GM23248 (cell line): ENCODE measurements at regions not wholly inside any gene's neighbourhood (a gene's known extent, or its start where the extent isn't known, plus 50 kb on each side); places are given as distances from the start of the nearest gene placed in this dataset.

Experiments
- DNase-seq: peaks from one replicate; pipeline ENCODE4 v3.0.0-alpha.2; 2015
- H2AFZ ChIP-seq: fragments of 200-600 bp; sonication (generic); 2 replicates; pipeline ENCODE4 v1.6.1; 2016; ENCODE audit warnings: antibody characterized with exemption
- H3F3A ChIP-seq: fragments of 200-600 bp; sonication (generic); 2 replicates; pipeline ENCODE4 v1.6.1; 2016; ENCODE audit warnings: mild to moderate bottlenecking, antibody characterized with exemption, mixed run types; ENCODE audit not compliant: insufficient read depth
- H3K27ac ChIP-seq: fragments of 200-600 bp; sonication (generic); 2 replicates; pipeline ENCODE4 v1.5.1; 2016; ENCODE audit warnings: mild to moderate bottlenecking
- H3K27me3 ChIP-seq: fragments of 200-600 bp; sonication (generic); replicated peaks from 2 replicates; pipeline ENCODE4 v1.6.1; 2016; ENCODE audit warnings: mild to moderate bottlenecking; ENCODE audit not compliant: insufficient read depth
- H3K36me3 ChIP-seq: fragments of 200-600 bp; sonication (generic); 2 replicates; pipeline ENCODE4 v1.6.1; 2016; ENCODE audit warnings: low read depth, mild to moderate bottlenecking
- H3K4me1 ChIP-seq: fragments of 200-600 bp; sonication (generic); 2 replicates; pipeline ENCODE4 v1.6.1; 2016; ENCODE audit warnings: mild to moderate bottlenecking; ENCODE audit not compliant: insufficient read depth
- H3K4me2 ChIP-seq: fragments of 200-600 bp; sonication (generic); one replicate; pipeline ENCODE4 v1.6.1; 2016; ENCODE audit warnings: mild to moderate bottlenecking; ENCODE audit not compliant: unreplicated experiment
- H3K4me3 ChIP-seq: fragments of 200-600 bp; sonication (generic); 2 replicates; pipeline ENCODE4 v1.5.1; 2016; ENCODE audit warnings: mild to moderate bottlenecking
- H3K79me2 ChIP-seq: fragments of 200-600 bp; sonication (generic); 2 replicates; pipeline ENCODE4 v1.6.1; 2016; ENCODE audit warnings: mild to moderate bottlenecking; ENCODE audit not compliant: insufficient read depth
- H3K9ac ChIP-seq: fragments of 200-600 bp; sonication (generic); 2 replicates; pipeline ENCODE4 v1.6.1; 2016; ENCODE audit warnings: mild to moderate bottlenecking
- H3K9me2 ChIP-seq: fragments of 200-600 bp; sonication (generic); 2 replicates; pipeline ENCODE4 v1.6.1; 2016; ENCODE audit warnings: mixed run types, mild to moderate bottlenecking, moderate library complexity; ENCODE audit not compliant: insufficient read depth
- H3K9me3 ChIP-seq: fragments of 200-600 bp; sonication (generic); one replicate; pipeline ENCODE4 v1.6.1; 2017; ENCODE audit warnings: low read depth
- H4K20me1 ChIP-seq: fragments of 200-600 bp; sonication (generic); 2 replicates; pipeline ENCODE4 v1.6.0; 2016; ENCODE audit not compliant: insufficient read depth
- EZH2 ChIP-seq: fragments of 200-600 bp; sonication (generic); IDR thresholded peaks from 2 replicates; pipeline ENCODE4 v1.6.1; 2018; ENCODE audit warnings: antibody characterized with exemption, mild to moderate bottlenecking; ENCODE audit not compliant: insufficient read depth, poor library complexity, severe bottlenecking
- EZH2phosphoT487 ChIP-seq: fragments of 200-600 bp; sonication (generic); IDR thresholded peaks from 2 replicates; pipeline ENCODE4 v1.6.1; 2018; ENCODE audit warnings: antibody characterized with exemption, moderate library complexity, mild to moderate bottlenecking, low read depth; ENCODE audit not compliant: insufficient read depth
- WGBS, 2 experiments: methylation state at CpG; one replicate each; pipeline ENCODE4 v1.1.6; 2015 to 2017; ENCODE audit warnings: low lambda C conversion rate in 2 of 2, low coverage in 1 of 2; ENCODE audit errors: missing lambda C conversion rate in 2 of 2; 5-methylcytosine and 5-hydroxymethylcytosine counted together
- in situ Hi-C: fragments of 300-500 bp; cut with MboI; formaldehyde crosslinking; loops from 2 replicates; pipeline ENCODE4 v1.15.0; 2020

DNA sequence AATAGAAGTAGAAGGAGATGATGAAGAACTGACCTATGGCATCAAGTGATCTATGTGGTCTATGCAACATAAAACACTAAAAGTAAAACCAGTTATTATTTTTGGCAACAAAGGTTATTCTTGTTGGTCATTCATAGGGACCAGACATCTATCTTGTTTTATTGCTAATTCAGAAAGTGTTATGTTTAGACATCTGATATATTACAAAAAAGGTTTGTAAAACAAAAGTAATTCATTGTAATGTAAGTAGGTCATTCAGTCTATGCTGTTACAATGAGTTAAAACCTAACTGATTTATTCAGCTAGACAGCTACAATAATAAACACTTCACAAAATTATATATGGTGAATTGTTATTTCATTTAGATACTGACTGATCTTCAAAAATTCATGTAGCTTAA, 461.9 kb downstream of the PCDH17 start:
- in situ Hi-C loops = no loop called here
- H3K4me1 ChIP-seq = no peaks in the 10 kb centered on the region
- no peaks in the 10 kb centered on the region for H3F3A ChIP-seq

DNA sequence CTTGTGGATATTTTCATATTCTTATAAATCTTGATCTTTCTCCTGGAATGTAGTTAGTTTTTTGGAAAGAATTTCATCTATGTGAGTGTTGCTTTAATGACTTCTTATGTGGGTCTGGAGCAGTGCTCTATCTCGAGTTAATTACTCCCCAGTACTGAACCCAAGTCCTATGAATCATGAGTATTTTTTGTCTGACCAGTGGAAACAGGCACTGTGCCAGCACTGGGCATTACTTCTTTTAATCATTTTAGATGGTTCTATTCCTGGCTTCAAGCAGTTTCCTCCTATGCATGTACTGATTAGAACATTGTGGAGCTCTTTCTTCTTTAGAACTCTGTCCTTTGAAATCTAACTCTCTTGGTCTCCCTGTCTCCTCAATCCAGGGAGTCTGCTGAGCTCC, 466.3 kb downstream of the PCDH17 start:
- no peaks in the 10 kb centered on the region for H4K20me1 ChIP-seq

More for the DNA sequence above, 461.9 kb downstream of the PCDH17 start:
- H3K9me2 ChIP-seq = no peaks in the 10 kb centered on the region
- DNase-seq = no peak
- no peak overlapping the region for H2AFZ ChIP-seq
- H3K4me3 ChIP-seq = no peak overlapping the region
- no peak for TF ChIP-seq EZH2
- TF ChIP-seq EZH2phosphoT487 = no peak
- no peak overlapping the region for H3K27ac ChIP-seq
- H3K27me3 ChIP-seq = no peaks in the 10 kb centered on the region
- no peaks in the 10 kb centered on the region for H3K79me2 ChIP-seq
- H3K4me2 ChIP-seq = no peak overlapping the region
- no peak overlapping the region for H3K9ac ChIP-seq
- no peaks in the 10 kb centered on the region for H4K20me1 ChIP-seq
- H3K36me3 ChIP-seq = no peaks in the 10 kb centered on the region
- no peaks in the 10 kb centered on the region for H3K9me3 ChIP-seq

DNA sequence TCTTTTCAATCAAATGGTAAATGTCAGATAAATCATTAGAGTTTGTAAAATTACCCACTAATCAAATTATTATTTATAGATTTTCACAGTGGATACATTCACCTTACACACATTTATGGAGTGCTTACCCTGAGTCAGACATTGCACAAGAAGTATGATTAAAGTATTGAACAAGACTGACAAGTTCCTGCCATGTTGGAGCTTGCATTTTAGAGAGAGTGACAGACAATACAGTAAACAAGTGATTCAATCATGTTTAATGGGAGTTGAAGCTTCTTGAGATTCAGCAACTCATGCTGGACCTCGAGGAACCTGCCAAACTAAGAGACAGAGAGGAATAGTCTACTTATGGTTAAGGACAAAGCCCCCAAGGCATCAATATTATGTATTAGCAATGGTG, 487.8 kb downstream of the PCDH17 start:
- H3K4me1 ChIP-seq = no peaks in the 10 kb centered on the region
- H3K9me3 ChIP-seq = peaks cover 3% of the 10 kb centered on the region
- H3F3A ChIP-seq = no peaks in the 10 kb centered on the region
- no peak overlapping the region for H3K9ac ChIP-seq
- no peak overlapping the region for H3K4me3 ChIP-seq
- no peaks in the 10 kb centered on the region for H3K9me2 ChIP-seq
- no peaks in the 10 kb centered on the region for H3K79me2 ChIP-seq
- in situ Hi-C loops = no loop called here
- H4K20me1 ChIP-seq = no peaks in the 10 kb centered on the region
- H3K27me3 ChIP-seq = no peaks in the 10 kb centered on the region
- H3K36me3 ChIP-seq = no peaks in the 10 kb centered on the region
- 0 to 9% methylated on average over 1 of the region's 1 CpG for WGBS, 2 experiments
- no peak overlapping the region for H3K27ac ChIP-seq
- no peak for DNase-seq
- H3K4me2 ChIP-seq = no peak overlapping the region
- TF ChIP-seq EZH2phosphoT487 (no peak), EZH2 (no peak)
- no peak overlapping the region for H2AFZ ChIP-seq

More for the DNA sequence above, 466.3 kb downstream of the PCDH17 start:
- H3K9ac ChIP-seq = no peak overlapping the region
- H3K79me2 ChIP-seq = no peaks in the 10 kb centered on the region
- H3F3A ChIP-seq = no peaks in the 10 kb centered on the region
- no peaks in the 10 kb centered on the region for H3K9me2 ChIP-seq
- H3K27ac ChIP-seq = no peak overlapping the region
- H3K4me2 ChIP-seq = no peak overlapping the region
- no peaks in the 10 kb centered on the region for H3K27me3 ChIP-seq
- 4 to 9% methylated on average over 1 of the region's 1 CpG for WGBS, 2 experiments
- no peaks in the 10 kb centered on the region for H3K4me1 ChIP-seq
- in situ Hi-C loops = no loop called here
- no peak for TF ChIP-seq EZH2
- no peak for TF ChIP-seq EZH2phosphoT487
- no peak overlapping the region for H2AFZ ChIP-seq
- H3K4me3 ChIP-seq = no peak overlapping the region
- H3K9me3 ChIP-seq = no peaks in the 10 kb centered on the region
- no peak for DNase-seq
- H3K36me3 ChIP-seq = no peaks in the 10 kb centered on the region

DNA sequence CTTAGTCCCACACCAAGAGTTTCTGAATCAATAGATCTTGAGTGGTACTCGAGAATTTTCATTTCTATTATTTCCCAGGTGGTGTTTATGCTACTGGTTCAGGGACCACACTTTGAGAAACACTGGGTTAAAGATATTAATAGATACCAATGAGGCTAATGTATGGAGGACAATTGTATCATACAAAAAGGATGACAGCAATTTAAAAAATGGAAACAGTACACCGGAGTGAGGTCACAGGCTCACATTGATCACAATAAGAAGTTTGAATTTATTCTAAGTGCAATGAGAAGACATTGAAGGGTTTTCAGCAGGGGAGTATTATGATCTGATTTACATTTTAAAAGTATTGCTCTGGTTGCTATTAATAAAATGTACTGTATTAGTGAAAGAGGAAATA, 488.3 kb downstream of the PCDH17 start:
- Histone ChIP-seq H3K9me3 (peaks cover 3% of the 10 kb centered on the region), H3K4me2 (no peak overlapping the region), H3K9ac (no peak overlapping the region), H3K4me1 (no peaks in the 10 kb centered on the region), H3K4me3 (no peak overlapping the region), H3K27ac (no peak overlapping the region), H2AFZ (no peak overlapping the region), H3K79me2 (no peaks in the 10 kb centered on the region), H3K36me3 (no peaks in the 10 kb centered on the region), H3K27me3 (no peaks in the 10 kb centered on the region), H3K9me2 (no peaks in the 10 kb centered on the region), H3F3A (no peaks in the 10 kb centered on the region), H4K20me1 (no peaks in the 10 kb centered on the region)
- in situ Hi-C loops = no loop called here
- no peak for DNase-seq
- TF ChIP-seq EZH2phosphoT487 (no peak), EZH2 (no peak)
- WGBS, 2 experiments = 11 to 16% methylated on average over 2 of the region's 2 CpGs

DNA sequence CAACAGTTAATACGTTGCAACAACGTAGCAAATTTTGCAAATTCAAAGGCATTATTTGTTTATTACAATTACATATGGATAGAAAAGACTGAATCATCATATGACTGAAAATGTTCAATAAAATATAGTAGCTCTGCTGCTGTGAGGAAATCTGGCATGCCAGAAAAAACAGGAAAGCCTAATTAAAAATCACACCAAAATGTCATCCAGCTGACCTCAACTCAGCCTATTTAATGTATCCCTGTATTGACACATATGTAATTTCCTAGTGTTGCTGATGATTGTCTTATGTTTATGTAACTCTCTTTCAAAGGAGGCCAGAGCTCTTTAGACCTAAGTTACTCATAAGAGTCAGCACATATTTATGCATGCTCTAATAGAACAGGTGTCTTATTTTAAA, 495.0 kb downstream of the PCDH17 start:
- no peak for DNase-seq
- Histone ChIP-seq H3F3A (no peaks in the 10 kb centered on the region), H3K9me2 (no peaks in the 10 kb centered on the region), H3K9ac (no peak overlapping the region), H2AFZ (no peak overlapping the region), H3K79me2 (no peaks in the 10 kb centered on the region), H4K20me1 (no peaks in the 10 kb centered on the region), H3K4me2 (no peak overlapping the region), H3K27me3 (no peaks in the 10 kb centered on the region), H3K4me1 (no peaks in the 10 kb centered on the region), H3K9me3 (no peaks in the 10 kb centered on the region), H3K27ac (no peak overlapping the region), H3K4me3 (no peak overlapping the region), H3K36me3 (no peaks in the 10 kb centered on the region)
- no peak for TF ChIP-seq EZH2phosphoT487
- no peak for TF ChIP-seq EZH2
- in situ Hi-C loops = no loop called here
- WGBS, 2 experiments = 32 to 34% methylated on average over 2 of the region's 2 CpGs
